Smooth muscle cell (in vitro differentiated cells): ENCODE measurements at regions not wholly inside any gene's neighbourhood (a gene's known extent, or its start where the extent isn't known, plus 50 kb on each side); places are given as distances from the start of the nearest gene placed in this dataset.

Source experiments
- DNase-seq: peaks from one replicate; lab custom pipeline; 2025; ENCODE audit not compliant: unreplicated experiment; lab: John Stamatoyannopoulos, UW
- H2AFZ ChIP-seq: fragments of 200-600 bp; sonication (generic); 2 replicates; pipeline ENCODE4 v1.6.0; 2016; ENCODE audit warnings: antibody characterized with exemption, low read depth, mild to moderate bottlenecking
- H3F3A ChIP-seq: fragments of 200-600 bp; sonication (generic); 2 replicates; pipeline ENCODE4 v1.6.0; 2017; ENCODE audit warnings: antibody characterized with exemption, low read depth
- H3K27ac ChIP-seq: fragments of 200-600 bp; sonication (generic); 2 replicates; pipeline ENCODE4 v1.5.1; 2016; ENCODE audit warnings: low read depth, mild to moderate bottlenecking
- H3K27me3 ChIP-seq: fragments of 200-600 bp; sonication (generic); 2 replicates; pipeline ENCODE4 v1.6.1; 2016; ENCODE audit warnings: low read depth, mild to moderate bottlenecking
- H3K36me3 ChIP-seq: fragments of 200-600 bp; sonication (generic); 2 replicates; pipeline ENCODE4 v1.5.1; 2016; ENCODE audit warnings: low read depth
- H3K4me1 ChIP-seq: fragments of 200-600 bp; sonication (generic); 2 replicates; pipeline ENCODE4 v1.5.1; 2016; ENCODE audit warnings: low read depth
- H3K4me2 ChIP-seq: fragments of 200-600 bp; sonication (generic); 2 replicates; pipeline ENCODE4 v1.6.0; 2016; ENCODE audit warnings: mild to moderate bottlenecking
- H3K4me3 ChIP-seq: fragments of 200-600 bp; sonication (generic); 2 replicates; pipeline ENCODE4 v1.5.1; 2016; ENCODE audit warnings: mild to moderate bottlenecking
- H3K79me2 ChIP-seq: fragments of 200-600 bp; sonication (generic); 2 replicates; pipeline ENCODE4 v1.6.0; 2016; ENCODE audit warnings: low read depth, mild to moderate bottlenecking
- H3K9ac ChIP-seq: fragments of 200-600 bp; sonication (generic); 2 replicates; pipeline ENCODE4 v1.6.0; 2016; ENCODE audit warnings: low read depth
- H3K9me3 ChIP-seq: fragments of 200-600 bp; sonication (generic); replicated peaks from 2 replicates; pipeline ENCODE4 v1.5.1; 2016; ENCODE audit warnings: low read depth
- H4K20me1 ChIP-seq: fragments of 200-600 bp; sonication (generic); 2 replicates; pipeline ENCODE4 v1.6.0; 2016; ENCODE audit warnings: low read depth
- WGBS: methylation state at CpG from one replicate; pipeline ENCODE4 v1.1.7; 2016; ENCODE audit warnings: low lambda C conversion rate; 5-methylcytosine and 5-hydroxymethylcytosine counted together
- TF ChIP-seq, protein P1 (sequence below): fragments of 200-600 bp; sonication (generic); IDR thresholded peaks from 2 replicates; pipeline ENCODE4 v1.5.1; 2017; ENCODE audit warnings: borderline replicate concordance, mild to moderate bottlenecking, antibody characterized with exemption; ENCODE audit not compliant: insufficient read depth, poor library complexity, severe bottlenecking

DNA sequence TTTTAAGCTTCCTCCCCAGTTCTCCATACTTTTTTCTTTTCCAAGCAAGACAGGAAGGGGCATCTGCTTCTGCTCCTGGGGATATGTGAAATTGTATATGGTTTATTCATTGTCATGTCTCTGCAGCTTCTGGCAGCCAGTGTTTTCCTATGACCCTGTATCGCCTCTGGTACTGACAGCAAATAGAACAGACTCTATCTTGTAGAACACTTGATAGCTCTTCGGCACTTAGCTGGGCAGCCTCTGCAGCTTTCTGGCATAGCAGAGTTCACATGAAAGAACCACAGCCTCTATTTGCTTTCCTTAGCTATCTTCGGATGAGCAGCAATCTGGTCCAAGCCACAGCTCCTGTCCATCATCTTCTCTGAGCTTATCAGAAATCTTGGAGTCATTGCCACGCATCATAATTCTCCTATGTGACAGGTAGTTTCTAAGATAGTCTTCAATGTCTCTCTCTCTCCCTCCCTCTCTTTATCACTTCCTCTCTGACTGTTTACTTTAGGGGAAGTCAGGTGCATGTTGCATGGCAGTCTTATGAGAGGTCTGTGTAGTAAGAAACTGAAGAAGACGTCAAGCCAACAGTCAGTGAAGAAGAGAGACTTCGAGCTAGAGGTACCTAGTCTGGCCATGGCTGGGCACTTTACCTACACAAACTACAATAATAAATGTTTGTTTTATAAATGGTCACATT is 627.7 kb upstream of the CDH2 start:
- H3K79me2 ChIP-seq = no peaks in the 10 kb centered on the region
- no peak overlapping the region for H2AFZ ChIP-seq
- H3K27ac ChIP-seq = no peak overlapping the region
- no peaks in the 10 kb centered on the region for H3K4me1 ChIP-seq
- H3K4me3 ChIP-seq = no peak overlapping the region
- H3K27me3 ChIP-seq = no peaks in the 10 kb centered on the region
- peaks cover 8% of the 10 kb centered on the region for H3K9me3 ChIP-seq
- no peaks in the 10 kb centered on the region for H4K20me1 ChIP-seq
- TF ChIP-seq, protein P1, sequence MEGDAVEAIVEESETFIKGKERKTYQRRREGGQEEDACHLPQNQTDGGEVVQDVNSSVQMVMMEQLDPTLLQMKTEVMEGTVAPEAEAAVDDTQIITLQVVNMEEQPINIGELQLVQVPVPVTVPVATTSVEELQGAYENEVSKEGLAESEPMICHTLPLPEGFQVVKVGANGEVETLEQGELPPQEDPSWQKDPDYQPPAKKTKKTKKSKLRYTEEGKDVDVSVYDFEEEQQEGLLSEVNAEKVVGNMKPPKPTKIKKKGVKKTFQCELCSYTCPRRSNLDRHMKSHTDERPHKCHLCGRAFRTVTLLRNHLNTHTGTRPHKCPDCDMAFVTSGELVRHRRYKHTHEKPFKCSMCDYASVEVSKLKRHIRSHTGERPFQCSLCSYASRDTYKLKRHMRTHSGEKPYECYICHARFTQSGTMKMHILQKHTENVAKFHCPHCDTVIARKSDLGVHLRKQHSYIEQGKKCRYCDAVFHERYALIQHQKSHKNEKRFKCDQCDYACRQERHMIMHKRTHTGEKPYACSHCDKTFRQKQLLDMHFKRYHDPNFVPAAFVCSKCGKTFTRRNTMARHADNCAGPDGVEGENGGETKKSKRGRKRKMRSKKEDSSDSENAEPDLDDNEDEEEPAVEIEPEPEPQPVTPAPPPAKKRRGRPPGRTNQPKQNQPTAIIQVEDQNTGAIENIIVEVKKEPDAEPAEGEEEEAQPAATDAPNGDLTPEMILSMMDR = no peak
- H3K9ac ChIP-seq = no peak overlapping the region
- WGBS = 60% methylated on average over 6 of the region's 6 CpGs
- peaks cover 3% of the 10 kb centered on the region for H3K36me3 ChIP-seq
- H3K4me2 ChIP-seq = no peak overlapping the region
- DNase-seq = no peak
- H3F3A ChIP-seq = peaks cover 6% of the 10 kb centered on the region

DNA sequence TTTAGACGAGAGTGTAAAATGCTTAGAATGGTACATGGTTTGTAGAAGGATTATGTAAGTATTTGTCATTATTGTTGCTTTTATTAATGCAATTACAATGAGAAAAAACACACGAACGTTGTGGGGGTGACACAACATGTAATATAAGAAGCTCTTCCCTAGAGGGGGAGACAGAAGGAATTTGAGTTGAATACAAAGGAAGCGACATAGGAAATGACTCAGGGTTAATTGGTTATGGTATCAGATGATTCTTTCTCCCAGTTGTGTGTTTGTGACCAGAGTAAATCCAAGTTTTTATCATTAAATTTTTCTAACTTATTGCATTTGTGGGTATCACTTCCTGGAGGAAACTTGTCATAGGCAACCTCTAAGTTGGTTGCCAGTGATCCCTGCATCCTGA is 625.6 kb upstream of the CDH2 start:
- WGBS = 62% methylated on average over 4 of the region's 4 CpGs
- no peak overlapping the region for H3K4me3 ChIP-seq
- H2AFZ ChIP-seq = no peak overlapping the region

GRCh38 chr18:28801876-28802275 is 624.9 kb upstream of the CDH2 start:
- Histone ChIP-seq H3K9me3 (no peaks in the 10 kb centered on the region), H3K36me3 (no peaks in the 10 kb centered on the region), H2AFZ (no peak overlapping the region), H3K4me2 (no peak overlapping the region), H3K27ac (no peak overlapping the region), H3K79me2 (no peaks in the 10 kb centered on the region), H3F3A (peaks cover 6% of the 10 kb centered on the region), H3K9ac (no peak overlapping the region), H3K27me3 (no peaks in the 10 kb centered on the region), H4K20me1 (no peaks in the 10 kb centered on the region), H3K4me1 (no peaks in the 10 kb centered on the region), H3K4me3 (no peak overlapping the region)
- TF ChIP-seq, protein P1 = no peak
- 92% methylated on average over 5 of the region's 5 CpGs for whole genome bisulfite sequencing
- no peak for DNase-seq

More for the DNA sequence above, 625.6 kb upstream of the CDH2 start:
- Histone ChIP-seq H3K27ac (no peak overlapping the region), H3K27me3 (no peaks in the 10 kb centered on the region), H3K9me3 (no peaks in the 10 kb centered on the region), H3K4me1 (no peaks in the 10 kb centered on the region), H3F3A (peaks cover 6% of the 10 kb centered on the region), H3K79me2 (no peaks in the 10 kb centered on the region), H3K4me2 (no peak overlapping the region), H3K36me3 (no peaks in the 10 kb centered on the region), H3K9ac (no peak overlapping the region), H4K20me1 (no peaks in the 10 kb centered on the region)
- TF ChIP-seq, protein P1 = no peak
- no peak for DNase-seq
